ENCODE measurements at regions not wholly inside any gene's neighbourhood (a gene's known extent, or its start where the extent isn't known, plus 50 kb on each side); places are given as distances from the start of the nearest gene placed in this dataset.

DNA sequence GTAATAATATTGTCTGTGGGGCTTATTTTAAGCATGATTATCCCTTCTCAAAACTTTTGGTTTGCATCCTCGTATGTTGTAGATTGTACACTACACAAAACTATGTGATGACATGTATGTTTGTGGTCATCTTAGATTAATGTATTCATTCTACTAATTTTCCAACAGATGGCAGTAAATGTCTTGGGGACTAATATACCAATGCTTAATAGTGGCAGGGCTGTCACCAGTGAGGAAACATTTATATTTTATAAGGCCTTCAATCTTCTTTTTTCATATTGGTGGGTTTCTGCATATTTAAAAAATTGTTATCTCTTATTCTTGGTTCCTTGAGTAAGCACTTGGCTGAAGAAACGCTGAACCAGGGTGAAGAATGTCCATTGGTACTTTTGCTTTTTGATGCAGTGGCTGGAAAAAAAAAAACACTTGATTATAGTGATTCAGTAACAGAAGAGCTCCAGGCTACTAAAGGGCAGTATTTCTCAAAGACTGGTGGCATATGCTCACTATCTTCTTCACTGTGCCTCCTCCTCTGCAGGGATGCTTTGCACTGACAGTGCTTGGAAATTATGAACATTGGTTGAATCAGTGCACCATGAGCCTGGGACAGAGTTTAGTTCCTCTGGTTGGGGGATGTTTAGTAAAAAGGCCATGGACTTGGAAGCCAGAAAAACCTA is 530.3 kb downstream of the RASEF start:
- DNase-seq (ENCODE audit: low read depth in 4 of 4, low spot score in 3 of 4) = no peak

GRCh38 chr9:82535432-82535998 is 527.4 kb downstream of the RASEF start:
- no peak for DNase-seq (ENCODE audit: low read depth in 4 of 4, low spot score in 3 of 4)

DNA sequence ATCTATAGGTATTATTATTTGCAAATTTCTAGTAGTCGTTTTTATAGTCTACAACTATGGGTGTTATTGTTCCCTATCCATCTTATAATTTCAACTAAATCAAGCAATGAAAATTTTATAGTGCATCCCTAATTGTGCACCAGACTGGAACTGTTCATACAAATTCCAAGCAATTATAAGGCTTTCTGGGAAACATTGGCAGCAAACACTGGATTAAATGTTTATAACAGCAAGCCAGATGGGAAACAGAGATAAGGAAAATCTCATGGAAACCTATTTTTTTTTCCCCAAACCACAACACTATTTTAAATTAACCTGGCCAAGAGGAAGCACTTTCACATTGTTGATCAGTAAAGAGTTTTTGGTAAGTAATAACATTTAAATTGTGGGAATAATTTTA is 524.3 kb downstream of the RASEF start:
- no peak for DNase-seq (ENCODE audit: low read depth in 4 of 4, low spot score in 3 of 4)

- no peak for DNase-seq (ENCODE audit: low read depth in 4 of 4, low spot score in 3 of 4)
These were observed 523.8 kb downstream of the RASEF start for GRCh38 chr9:82539146-82539545.

GRCh38 chr9:82539856-82540579 is 522.9 kb downstream of the RASEF start:
- DNase-seq (ENCODE audit: low read depth in 4 of 4, low spot score in 3 of 4) = no peak

GRCh38 chr9:82543726-82544125 is 519.2 kb downstream of the RASEF start:
- no peak for DNase-seq (ENCODE audit: low read depth in 4 of 4, low spot score in 3 of 4)

GRCh38 chr9:82546136-82546535 is 516.8 kb downstream of the RASEF start:
- no peak for DNase-seq (ENCODE audit: low read depth in 4 of 4, low spot score in 3 of 4)

DNA sequence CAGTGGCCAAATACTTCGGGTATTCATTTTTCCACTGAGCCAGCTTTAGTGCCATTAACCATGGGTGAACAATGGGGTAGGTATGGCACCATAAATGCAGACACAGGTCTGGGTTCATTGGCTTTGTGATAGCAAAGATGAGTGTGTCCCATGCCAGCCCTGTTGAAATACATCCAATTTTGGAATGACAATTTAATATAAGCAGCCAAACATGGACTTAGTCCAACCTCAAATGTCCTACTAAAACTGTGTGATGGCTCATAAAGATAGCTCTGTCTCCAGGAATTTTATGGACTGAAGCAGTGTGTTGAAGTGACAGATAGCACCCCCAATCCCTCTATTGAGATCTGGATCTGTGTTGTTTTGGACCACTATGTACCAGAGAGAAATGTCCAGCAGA is 514.9 kb downstream of the RASEF start:
- DNase-seq (ENCODE audit: low read depth in 4 of 4, low spot score in 3 of 4) = no peak

GRCh38 chr9:82549174-82549821 is 513.6 kb downstream of the RASEF start:
- no peak for DNase-seq (ENCODE audit: low read depth in 4 of 4, low spot score in 3 of 4)

GRCh38 chr9:82552784-82553183 is 510.2 kb downstream of the RASEF start:
- no peak for DNase-seq (ENCODE audit: low read depth in 4 of 4, low spot score in 3 of 4)

- no peak for DNase-seq (ENCODE audit: low read depth in 4 of 4, low spot score in 3 of 4)
These were observed 509.1 kb downstream of the RASEF start for GRCh38 chr9:82553654-82554366.

- DNase-seq (ENCODE audit: low read depth in 4 of 4, low spot score in 3 of 4) = no peak
These were observed 508.6 kb downstream of the RASEF start for GRCh38 chr9:82554381-82554780.

DNA sequence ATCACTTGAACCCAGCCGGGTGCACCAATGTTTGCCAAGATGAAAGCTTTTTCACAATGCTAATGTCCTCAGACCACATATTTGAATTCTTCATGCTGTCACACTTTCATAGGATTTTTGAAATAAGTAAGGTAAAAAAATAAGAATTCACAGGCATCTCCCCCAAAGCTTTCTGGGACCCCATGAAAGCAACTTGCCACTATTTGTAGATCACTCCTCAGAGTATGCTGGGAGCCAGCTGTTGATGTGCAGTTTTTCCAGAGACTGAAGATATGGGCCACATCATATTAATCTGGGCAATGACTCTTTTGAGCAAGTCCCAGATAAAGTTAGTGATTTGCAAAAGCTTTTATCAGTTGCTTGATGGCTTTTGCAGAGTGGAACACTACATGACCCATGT is 507.9 kb downstream of the RASEF start:
- DNase-seq (ENCODE audit: low read depth in 4 of 4, low spot score in 3 of 4) = peak in 1 of 4 donors; percentile 38

- peak in 3 of 4 donors; percentile 51 to 71 (median 56) for DNase-seq (ENCODE audit: low read depth in 4 of 4, low spot score in 3 of 4)
These were observed 507.4 kb downstream of the RASEF start for GRCh38 chr9:82555431-82556051.

DNA sequence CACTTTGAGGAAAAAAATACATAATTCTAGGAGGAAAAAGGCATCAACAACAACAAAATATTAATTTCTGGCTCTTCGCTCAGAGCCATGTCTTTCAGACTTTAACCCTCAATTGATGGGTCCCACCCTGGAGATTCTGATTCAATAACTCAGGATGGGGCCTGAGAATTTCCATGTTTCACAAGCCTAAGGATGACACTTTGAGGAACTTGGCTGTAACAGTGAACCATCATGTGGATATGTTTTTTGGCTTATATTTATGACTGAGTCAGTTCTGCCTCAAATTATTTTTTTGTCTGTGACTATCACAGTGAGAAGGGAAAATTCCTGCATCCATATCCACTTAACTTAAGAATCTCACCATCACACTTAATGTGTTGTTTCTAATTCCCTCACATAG is 504.6 kb downstream of the RASEF start:
- DNase-seq (ENCODE audit: low read depth in 4 of 4, low spot score in 3 of 4) = no peak

DNA sequence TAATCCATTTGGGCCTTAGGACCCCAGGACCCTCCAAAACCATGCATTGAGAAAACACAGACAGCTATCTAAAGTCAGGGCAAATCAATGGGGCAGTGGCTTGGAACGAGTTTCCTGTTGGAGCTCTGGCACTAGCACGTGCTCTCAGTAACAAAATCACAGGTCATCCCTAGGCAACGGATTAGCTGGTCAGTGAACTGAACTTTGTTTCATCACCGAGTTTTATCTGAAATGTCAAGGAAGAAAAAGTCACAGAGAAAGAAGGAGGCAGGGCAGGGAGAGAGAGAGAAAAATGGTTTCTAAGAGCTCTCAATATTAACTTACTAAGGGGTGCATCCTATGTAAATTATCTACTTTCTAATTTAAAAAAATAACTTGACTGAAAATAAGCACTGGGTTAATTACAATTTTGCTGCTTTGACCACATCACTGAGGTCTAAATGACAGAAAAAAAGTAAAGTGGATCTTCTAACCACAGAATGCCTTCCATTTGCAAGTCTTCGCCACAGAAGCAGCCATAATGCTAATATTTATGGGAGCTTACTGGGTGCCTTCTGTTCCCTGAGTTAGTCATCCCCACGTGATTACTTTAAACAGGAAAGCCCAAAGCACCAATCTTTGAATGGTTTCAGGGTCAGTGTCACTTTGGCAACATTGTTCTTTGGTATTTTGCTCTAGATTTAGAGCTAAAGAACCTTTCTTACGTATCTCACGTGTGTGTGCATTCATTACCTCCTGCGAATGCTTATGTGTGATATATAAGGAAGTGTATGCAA is 503.9 kb downstream of the RASEF start:
- DNase-seq (ENCODE audit: low read depth in 4 of 4, low spot score in 3 of 4) = no peak

DNA sequence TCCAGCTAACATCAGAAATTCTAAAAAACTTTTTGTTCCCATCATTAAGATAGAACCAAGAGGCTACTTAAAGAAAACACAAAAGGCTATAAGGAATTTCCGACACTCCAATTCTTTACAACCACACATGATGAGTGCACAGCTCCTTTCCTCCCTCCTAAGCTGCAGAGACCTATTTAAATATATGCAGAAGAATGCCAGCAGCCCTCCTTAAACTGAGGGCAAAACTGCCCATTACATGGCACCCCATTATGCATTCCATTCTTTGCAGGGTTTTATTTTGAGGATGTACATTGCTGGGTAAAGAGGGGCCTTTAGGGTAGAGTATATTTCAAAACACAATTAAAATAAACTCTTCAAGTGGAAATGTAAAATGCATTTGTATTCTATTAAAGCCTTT is 502.9 kb downstream of the RASEF start:
- no peak for DNase-seq (ENCODE audit: low read depth in 4 of 4, low spot score in 3 of 4)

GRCh38 chr9:82560457-82560904 is 502.5 kb downstream of the RASEF start:
- DNase-seq (ENCODE audit: low read depth in 4 of 4, low spot score in 3 of 4) = no peak

DNA sequence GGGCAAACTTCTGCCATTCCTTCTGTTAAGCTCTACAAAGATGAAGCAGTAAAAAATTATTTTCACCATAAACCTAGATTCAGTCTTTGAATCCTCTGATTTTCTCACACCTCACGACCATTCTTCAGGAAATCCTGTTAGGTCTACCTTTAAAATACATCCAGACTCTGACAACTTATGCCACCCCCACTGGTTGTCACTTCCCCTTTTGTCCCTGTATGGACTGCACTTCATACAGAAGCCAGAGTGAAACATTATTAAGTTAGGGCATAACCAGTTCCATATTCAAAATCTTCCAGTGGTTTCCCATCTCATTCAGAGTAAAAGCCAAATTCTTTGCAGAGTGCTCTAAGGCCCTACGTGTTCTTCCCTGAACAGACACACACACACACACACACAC is 499.8 kb downstream of the RASEF start:
- no peak for DNase-seq (ENCODE audit: low read depth in 4 of 4, low spot score in 3 of 4)

DNA sequence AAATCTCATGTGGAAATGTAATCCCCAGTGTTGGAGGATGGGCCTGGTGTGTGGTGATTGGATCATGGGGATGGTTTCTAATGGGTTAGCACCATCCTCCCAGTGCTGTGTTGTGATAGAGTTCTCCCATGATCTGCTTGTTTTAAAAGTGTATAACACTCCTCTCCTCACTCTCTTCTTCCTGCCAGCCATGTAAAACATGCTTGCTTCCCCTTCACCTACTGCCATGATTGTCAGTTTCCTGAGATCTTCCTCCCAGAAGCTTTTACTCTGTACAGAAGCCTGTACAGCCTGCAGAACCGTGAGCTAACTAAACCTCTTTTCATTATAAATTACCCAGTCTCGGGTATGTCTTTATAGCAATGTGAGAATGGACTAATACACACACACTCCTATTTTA is 499.1 kb downstream of the RASEF start:
- no peak for DNase-seq (ENCODE audit: low read depth in 4 of 4, low spot score in 3 of 4)

Measured in right renal pelvis (tissue), 4 donors.